ENCODE measurements at regions not wholly inside any gene's neighbourhood (a gene's known extent, or its start where the extent isn't known, plus 50 kb on each side); places are given as distances from the start of the nearest gene placed in this dataset.

DNA sequence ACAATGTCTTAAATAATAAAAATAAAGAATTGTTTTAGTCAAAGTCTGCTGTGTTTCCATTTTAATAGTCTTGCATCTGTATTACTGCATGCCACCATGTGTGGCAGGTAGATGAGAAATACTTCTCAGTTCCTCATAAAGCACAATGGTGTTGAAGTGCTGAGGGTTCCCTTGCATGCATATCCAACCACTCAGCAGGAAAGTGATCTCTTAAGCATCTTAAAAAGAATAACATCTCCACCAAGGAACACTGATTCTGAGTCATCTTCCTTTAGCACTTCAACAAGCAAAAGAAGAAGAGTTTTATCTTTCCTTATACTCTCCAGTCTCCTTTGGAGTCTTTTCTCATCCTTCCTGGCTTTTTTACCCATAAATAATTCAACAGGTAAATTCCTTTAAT, 602.0 kb downstream of the TBL1XR1 start:
- no peak for ATAC-seq
- Histone ChIP-seq H3K9me3 (no peaks in the 10 kb centered on the region), H3K4me3 (no peak overlapping the region), H3K4me1 (ENCODE audit: low read depth) (no peaks in the 10 kb centered on the region), H3K36me3 (ENCODE audit: low read depth) (no peaks in the 10 kb centered on the region)
- intact Hi-C loops (cut with DNase I, micrococcal nuclease): no loop called here
- no peak for DNase-seq
- TF ChIP-seq CTCF (IDR thresholded peaks at IDR 0.05): no peak

DNA sequence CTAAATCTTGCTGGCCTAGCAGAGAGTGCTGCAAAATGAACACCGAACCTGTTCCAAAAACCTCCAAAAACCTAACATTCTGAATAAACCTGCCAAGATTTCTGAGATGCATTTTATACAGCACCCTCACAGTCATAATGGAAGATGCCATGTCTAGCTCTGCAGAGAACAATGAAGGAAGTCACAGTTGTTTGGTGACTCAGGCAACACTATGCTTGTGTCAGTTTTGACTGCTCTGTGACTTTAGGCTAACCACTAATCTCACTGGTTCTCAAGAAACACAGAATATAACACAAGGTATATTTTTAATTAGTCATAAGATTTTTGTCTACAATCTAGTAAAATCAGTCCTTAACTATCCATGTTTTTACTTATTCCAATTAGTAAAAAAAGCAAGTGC, 606.6 kb downstream of the TBL1XR1 start:
- no peaks in the 10 kb centered on the region for H3K9me3 ChIP-seq
- intact Hi-C loops (cut with DNase I, micrococcal nuclease): no loop called here
- ATAC-seq (no peak), DNase-seq (no peak)
- no peaks in the 10 kb centered on the region for H3K36me3 ChIP-seq (ENCODE audit: low read depth)
- no peak overlapping the region for H3K4me3 ChIP-seq
- TF ChIP-seq CTCF (IDR thresholded peaks at IDR 0.05): no peak
- H3K4me1 ChIP-seq (ENCODE audit: low read depth): no peaks in the 10 kb centered on the region

- no peak for DNase-seq
- no peak for ATAC-seq
- Histone ChIP-seq H3K9me3 (no peaks in the 10 kb centered on the region), H3K4me3 (no peak overlapping the region), H3K36me3 (ENCODE audit: low read depth) (no peaks in the 10 kb centered on the region), H3K4me1 (ENCODE audit: low read depth) (no peaks in the 10 kb centered on the region)
- intact Hi-C loops (cut with DNase I, micrococcal nuclease): no loop called here
- TF ChIP-seq CTCF (IDR thresholded peaks at IDR 0.05): no peak
Measured at GRCh38 chr3:176587089-176587488, 610.2 kb downstream of the TBL1XR1 start.

DNA sequence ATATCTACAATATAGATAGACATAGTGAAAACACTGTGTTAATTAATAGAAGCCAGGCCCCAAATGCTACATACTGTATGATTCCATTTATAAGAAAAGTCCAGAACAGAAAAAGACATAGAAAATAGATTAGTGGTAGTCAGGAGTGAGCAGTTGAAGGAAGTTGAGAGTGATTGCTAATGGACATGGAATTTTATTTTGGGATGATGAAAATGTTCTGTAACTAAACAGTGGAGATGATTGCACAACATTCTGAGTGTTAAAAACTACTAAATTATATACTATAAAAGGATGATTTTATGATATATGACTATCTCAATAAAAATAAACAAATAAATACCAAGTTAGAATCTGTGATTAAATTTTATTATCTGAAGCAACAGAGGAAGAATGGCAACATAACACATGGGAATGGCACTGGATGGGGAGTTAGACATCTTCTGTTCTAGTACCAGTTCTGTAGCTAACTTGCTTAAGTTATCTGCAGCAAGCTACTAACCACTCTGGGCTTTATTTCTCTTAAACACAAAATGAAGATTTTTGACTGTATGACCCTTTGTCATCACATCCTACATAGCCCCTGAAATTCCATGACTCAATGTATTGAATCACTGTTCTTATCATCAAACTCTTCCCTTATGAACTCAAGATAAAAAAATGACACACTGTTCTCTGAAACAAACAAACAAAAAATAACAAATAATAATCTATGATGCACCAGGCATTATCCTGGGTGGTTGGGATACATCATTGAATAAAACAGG, 612.7 kb downstream of the TBL1XR1 start:
- no peaks in the 10 kb centered on the region for H3K4me1 ChIP-seq (ENCODE audit: low read depth)
- ATAC-seq (no peak), DNase-seq (no peak)
- no peak overlapping the region for H3K4me3 ChIP-seq
- TF ChIP-seq CTCF (IDR thresholded peaks at IDR 0.05): no peak
- H3K36me3 ChIP-seq (ENCODE audit: low read depth): no peaks in the 10 kb centered on the region
- H3K9me3 ChIP-seq: no peaks in the 10 kb centered on the region
- intact Hi-C loops (cut with DNase I, micrococcal nuclease): no loop called here

- H3K9me3 ChIP-seq: no peaks in the 10 kb centered on the region
- DNase-seq (no peak), ATAC-seq (no peak)
- intact Hi-C loops (cut with DNase I, micrococcal nuclease): no loop called here
- no peaks in the 10 kb centered on the region for H3K4me1 ChIP-seq (ENCODE audit: low read depth)
- TF ChIP-seq CTCF (IDR thresholded peaks at IDR 0.05): no peak
- H3K4me3 ChIP-seq: no peak overlapping the region
- no peaks in the 10 kb centered on the region for H3K36me3 ChIP-seq (ENCODE audit: low read depth)
Measured at GRCh38 chr3:176583956-176584355, 613.3 kb downstream of the TBL1XR1 start.

- DNase-seq (no peak), ATAC-seq (no peak)
- no peaks in the 10 kb centered on the region for H3K9me3 ChIP-seq
- H3K36me3 ChIP-seq (ENCODE audit: low read depth): no peaks in the 10 kb centered on the region
- no peak overlapping the region for H3K4me3 ChIP-seq
- intact Hi-C loops (cut with DNase I, micrococcal nuclease): no loop called here
- no peak for TF ChIP-seq CTCF (IDR thresholded peaks at IDR 0.05)
- no peaks in the 10 kb centered on the region for H3K4me1 ChIP-seq (ENCODE audit: low read depth)
Measured at GRCh38 chr3:176581589-176581988, 615.7 kb downstream of the TBL1XR1 start.

Measured in mucosa of descending colon (tissue), 3 donors.